Stimulated activated CD4-positive, alpha-beta T cell treated with anti-CD3 and anti-CD28 coated beads, Interleukin-4, amount 100 ng/mL, for 24 hours (primary cell): ENCODE measurements at regions not wholly inside any gene's neighbourhood (a gene's known extent, or its start where the extent isn't known, plus 50 kb on each side); places are given as distances from the start of the nearest gene placed in this dataset.

Experiments
- DNase-seq: peaks from one replicate; pipeline ENCODE4 v3.0.0-alpha.2; 2020

GRCh38 chr7:121810831-121811672 lies 61.9 kb upstream of the PTPRZ1 start:
- no peak for DNase-seq

GRCh38 chr7:121807078-121807477 lies 65.9 kb upstream of the PTPRZ1 start:
- DNase-seq = no peak

DNA sequence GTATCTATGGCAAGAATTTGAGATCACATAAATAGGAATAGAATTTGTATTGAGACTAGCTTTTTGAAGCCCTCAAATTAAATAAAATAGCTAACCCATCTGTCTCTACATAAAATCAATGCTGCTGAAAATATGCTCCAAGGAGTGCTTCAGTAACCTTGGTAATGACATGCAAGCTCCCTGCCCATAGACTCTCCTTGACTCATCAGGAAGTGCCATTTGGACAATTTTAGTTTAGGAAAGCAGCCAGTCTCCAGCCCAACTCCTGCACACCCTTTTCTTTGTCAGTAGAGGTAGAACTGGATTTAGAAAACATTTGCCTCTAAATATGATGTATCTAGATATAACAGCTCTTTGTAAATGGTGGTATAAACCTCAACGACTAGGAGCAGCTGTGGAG lies 69.9 kb upstream of the PTPRZ1 start:
- DNase-seq = no peak

DNA sequence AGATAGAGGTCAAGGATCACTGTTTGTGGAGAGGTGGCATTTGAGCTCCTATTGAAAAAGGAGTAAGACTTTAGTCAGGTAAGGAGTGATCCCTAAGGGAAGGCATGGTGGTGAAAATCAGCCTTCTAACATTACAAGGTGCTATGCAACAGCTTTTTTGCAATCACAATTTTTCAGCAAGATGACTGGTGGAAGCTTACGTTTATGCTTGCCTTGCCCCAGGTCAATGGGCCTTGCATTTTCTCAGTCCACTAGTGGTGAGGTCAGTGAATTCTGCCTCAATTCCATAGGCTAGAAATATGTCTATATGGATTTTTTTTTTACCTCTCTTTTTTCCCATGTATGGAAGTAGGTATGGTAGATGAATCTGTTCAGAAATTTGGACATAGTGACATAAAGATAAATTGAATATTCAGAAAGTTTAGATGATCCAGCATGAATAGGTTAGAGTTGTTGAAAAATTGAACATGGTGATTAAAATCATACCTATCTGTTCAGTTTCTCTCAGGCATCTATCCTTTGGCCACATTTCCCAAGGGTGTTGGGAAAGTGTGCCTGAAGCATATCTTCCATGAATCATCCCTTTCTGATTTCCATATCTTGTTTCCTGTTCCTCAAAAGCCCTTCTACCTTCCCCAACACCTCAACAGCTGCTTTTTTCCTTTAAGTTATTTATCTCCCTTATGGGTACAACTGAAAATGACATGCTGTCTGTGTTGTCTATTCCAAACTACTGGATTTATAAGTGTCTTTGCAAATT lies 71.9 kb upstream of the PTPRZ1 start:
- DNase-seq = no peak

DNA sequence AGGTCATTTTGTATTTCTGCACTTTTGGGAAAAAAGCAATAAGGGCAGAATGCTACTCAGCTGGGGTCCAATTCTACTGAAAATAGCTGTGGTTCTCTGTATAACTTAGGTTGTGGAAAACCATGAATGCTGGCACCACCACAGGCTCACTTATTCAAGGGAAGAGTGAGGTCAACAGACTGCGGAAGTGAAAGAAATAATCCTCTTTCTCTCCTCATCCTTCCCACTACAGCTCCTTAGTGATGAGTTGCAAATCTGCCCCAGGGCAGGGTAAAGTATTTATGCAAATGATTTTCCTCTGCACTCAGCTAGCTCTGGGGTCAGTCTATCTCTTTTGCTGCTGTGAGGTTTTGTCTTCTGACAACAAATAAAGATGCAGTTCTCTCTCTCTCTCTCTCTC lies 74.1 kb upstream of the PTPRZ1 start:
- DNase-seq = no peak

- no peak for DNase-seq
Measured at GRCh38 chr7:121798453-121798840, 74.5 kb upstream of the PTPRZ1 start.

GRCh38 chr7:121797657-121798452 lies 75.1 kb upstream of the PTPRZ1 start:
- no peak for DNase-seq

GRCh38 chr7:121796936-121797656 lies 75.9 kb upstream of the PTPRZ1 start:
- DNase-seq = no peak

GRCh38 chr7:121796381-121796780 lies 76.6 kb upstream of the PTPRZ1 start:
- no peak for DNase-seq

GRCh38 chr7:121795736-121796135 lies 77.2 kb upstream of the PTPRZ1 start:
- no peak for DNase-seq

- DNase-seq = no peak
Measured at GRCh38 chr7:121793716-121794115, 79.2 kb upstream of the PTPRZ1 start.

DNA sequence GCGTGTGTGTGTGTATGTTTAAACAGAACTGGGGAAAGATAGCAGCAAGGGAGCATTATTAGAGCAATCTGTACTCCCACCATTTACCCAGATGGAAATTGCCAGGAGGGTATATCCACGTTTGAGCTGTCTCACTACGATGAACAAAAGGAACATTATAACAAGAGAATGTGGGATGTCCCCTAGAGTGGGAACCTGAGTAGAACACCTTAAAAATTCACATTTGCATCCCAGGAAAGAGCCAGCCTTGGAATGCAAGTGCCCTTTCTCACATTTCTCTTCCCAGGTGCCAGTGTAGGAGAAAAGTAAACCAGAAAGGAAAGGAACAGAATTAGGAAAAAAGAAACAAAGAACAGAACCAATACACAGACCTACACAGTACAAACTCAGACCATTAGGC lies 95.3 kb upstream of the PTPRZ1 start:
- no peak for DNase-seq

GRCh38 chr7:121774563-121774962 lies 98.4 kb upstream of the PTPRZ1 start:
- no peak for DNase-seq

DNA sequence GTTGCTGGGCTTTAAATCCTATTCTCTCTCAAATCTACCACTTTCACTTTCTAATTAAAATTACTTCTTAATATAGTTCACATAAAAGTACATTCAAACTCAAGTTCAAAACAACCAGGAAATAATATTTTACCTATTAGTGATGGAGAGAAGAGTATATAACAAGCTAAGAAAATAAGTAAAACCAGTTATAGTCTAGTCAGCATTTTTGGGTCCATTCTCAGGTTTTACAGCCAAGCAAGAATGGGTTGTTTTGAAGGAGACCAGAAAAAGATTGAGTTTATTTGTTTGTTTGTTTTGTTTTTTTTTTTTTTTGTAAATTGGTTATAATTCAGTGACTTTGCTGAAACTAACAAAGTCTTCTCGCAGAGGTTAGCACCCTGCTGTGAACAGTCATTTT lies 106.3 kb upstream of the PTPRZ1 start:
- DNase-seq = no peak

DNA sequence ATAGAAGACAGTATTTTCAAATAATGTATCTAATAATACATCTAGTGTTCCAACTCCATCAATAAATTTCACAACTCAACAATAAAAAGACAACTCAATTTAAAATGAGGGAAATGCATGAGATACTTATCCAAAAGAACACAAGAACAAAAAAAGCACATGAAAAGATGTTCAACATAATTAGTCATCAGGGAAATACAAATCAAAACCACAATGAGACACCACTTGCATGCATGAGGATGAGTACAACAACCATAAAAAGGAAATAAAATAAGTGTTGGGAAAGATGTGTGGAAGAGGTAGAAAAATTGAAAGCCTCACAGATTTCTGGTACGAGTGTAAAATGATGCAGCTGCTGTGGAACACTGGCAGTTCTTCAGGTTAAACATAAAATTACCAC lies 111.6 kb upstream of the PTPRZ1 start:
- DNase-seq = no peak

- no peak for DNase-seq
Measured at GRCh38 chr7:121755818-121756552, 117.0 kb upstream of the PTPRZ1 start.

DNA sequence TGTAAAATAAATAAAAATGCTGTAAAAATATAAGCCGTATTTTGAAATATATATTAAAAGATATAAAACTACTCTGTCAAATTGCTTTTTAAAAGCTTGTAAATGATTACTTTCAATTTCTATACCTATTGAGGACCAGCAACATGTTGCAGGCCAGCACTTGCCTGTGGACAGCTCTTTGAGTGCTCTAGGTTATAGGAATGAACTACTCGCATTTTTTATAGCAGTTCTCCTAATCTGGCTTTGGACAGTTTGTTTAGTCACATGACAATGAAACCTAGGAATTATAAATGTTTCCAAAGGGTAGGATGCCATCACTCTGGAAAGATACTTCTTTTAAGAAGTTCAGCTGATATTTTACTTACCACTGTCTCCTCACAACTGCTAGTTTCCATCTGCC lies 117.7 kb upstream of the PTPRZ1 start:
- DNase-seq = no peak

- DNase-seq = no peak
Measured at GRCh38 chr7:121753944-121754343, 119.0 kb upstream of the PTPRZ1 start.

GRCh38 chr7:121752706-121753105 lies 120.3 kb upstream of the PTPRZ1 start:
- DNase-seq = no peak

DNA sequence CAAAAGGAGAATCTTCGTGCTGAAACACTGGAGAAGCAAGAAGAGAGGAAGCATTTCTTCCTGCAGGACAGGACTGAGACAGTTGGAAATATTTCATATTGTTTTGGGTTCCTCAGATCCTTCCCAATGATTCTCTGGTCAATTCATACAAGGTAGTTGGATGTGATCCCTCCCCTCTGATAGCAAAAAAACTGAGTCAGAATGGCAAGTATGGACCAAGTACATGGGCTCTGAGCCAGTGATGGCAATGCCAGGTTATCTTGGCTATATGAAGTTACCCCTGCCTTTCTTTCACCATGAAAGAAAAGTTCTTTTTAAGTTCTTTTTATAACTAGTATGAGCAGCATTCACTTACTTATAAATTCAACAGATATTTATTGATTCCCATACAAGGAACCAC lies 124.4 kb upstream of the PTPRZ1 start:
- DNase-seq = no peak

- DNase-seq = no peak
Measured at GRCh38 chr7:121745856-121746255, 127.1 kb upstream of the PTPRZ1 start.

DNA sequence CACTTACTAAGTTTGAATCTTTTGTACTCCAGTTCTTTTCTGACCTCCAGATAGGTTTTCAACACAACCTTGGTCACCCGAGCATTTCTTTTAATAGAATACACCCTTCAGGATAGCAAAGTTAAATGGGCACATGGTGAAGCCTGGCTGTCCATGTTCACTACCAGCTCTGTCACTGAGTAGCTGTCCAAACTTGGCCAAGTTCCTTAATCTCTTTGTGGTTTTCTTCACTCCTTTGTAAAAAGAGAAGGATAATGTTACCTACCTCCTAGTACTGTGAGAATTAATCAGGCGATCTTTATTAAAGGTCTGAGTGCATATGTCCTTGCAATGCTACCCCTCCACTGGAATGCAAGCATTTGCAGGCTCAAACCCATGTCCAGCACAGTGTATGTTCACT lies 128.1 kb upstream of the PTPRZ1 start:
- no peak for DNase-seq
